ENCODE measurements at regions not wholly inside any gene's neighbourhood (a gene's known extent, or its start where the extent isn't known, plus 50 kb on each side); places are given as distances from the start of the nearest gene placed in this dataset.

- H3K27me3 ChIP-seq (replicated peaks) = no peaks in the 10 kb centered on the region
- in situ Hi-C loops (cut with HindIII; ENCODE audit: low pct_ligation_motif_present, low sequenced_read_pairs) = no loop called here
- no peak overlapping the region for H3K27ac ChIP-seq
- no peaks in the 10 kb centered on the region for H3K36me3 ChIP-seq (replicated peaks)
- DNase-seq = no peak
- H3K4me3 ChIP-seq (ENCODE audit: low read depth, low read length) = no peak overlapping the region
- no peak for TF ChIP-seq CTCF (IDR thresholded peaks at IDR 0.05; ENCODE audit: low read depth, low read length, missing control alignments)
These were observed 469.0 kb downstream of the GALC start for GRCh38 chr14:87524011-87524410.

GRCh38 chr14:87522575-87522974 is 470.4 kb downstream of the GALC start:
- Histone ChIP-seq H3K27me3 (replicated peaks) (no peaks in the 10 kb centered on the region), H3K27ac (no peak overlapping the region), H3K36me3 (replicated peaks) (no peaks in the 10 kb centered on the region), H3K4me3 (ENCODE audit: low read depth, low read length) (no peak overlapping the region)
- no peak for DNase-seq
- in situ Hi-C loops (cut with HindIII; ENCODE audit: low pct_ligation_motif_present, low sequenced_read_pairs) = no loop called here
- no peak for TF ChIP-seq CTCF (IDR thresholded peaks at IDR 0.05; ENCODE audit: low read depth, low read length, missing control alignments)

DNA sequence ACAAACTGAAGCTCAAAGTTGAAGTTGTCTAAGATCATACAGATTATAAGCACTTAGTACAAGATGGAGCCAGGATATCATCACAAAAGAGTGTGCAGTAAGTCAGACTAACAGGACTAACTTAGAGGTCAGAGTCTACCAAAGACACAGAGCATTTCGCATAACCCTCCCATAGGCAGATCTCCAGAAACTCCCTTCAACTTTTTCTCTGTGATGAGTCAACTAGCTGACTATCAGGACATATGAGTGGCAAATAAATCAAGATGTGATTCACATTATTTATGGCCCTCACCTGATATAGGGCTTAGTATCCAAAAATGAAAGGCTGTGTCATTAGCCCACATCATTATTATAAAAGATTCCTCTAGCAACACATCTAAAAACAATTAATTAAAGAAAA is 484.6 kb downstream of the GALC start:
- H3K27me3 ChIP-seq (replicated peaks) = no peaks in the 10 kb centered on the region
- in situ Hi-C loops (cut with HindIII; ENCODE audit: low pct_ligation_motif_present, low sequenced_read_pairs) = no loop called here
- H3K27ac ChIP-seq = no peak overlapping the region
- H3K4me3 ChIP-seq (ENCODE audit: low read depth, low read length) = no peak overlapping the region
- H3K36me3 ChIP-seq (replicated peaks) = no peaks in the 10 kb centered on the region
- no peak for DNase-seq
- TF ChIP-seq CTCF (IDR thresholded peaks at IDR 0.05; ENCODE audit: low read depth, low read length, missing control alignments) = no peak

DNA sequence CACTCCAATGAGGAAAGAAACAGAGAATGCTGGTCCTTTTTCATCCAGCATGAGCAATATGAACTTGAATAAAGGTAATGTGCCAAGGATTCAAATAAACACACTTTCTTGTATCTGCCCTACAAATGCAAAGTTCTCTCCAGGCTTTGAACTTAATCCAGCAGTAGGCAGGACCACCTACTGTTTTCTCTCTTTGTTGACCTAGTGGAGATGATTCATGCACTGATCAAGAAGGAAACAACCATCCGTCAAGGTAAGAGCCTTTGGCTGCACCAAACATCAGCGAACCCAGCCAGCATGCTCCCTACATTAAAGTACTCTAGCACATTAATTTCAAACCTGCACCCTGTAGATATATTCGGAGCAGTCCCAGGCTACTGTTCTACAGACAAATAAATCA is 489.3 kb downstream of the GALC start:
- Histone ChIP-seq H3K27me3 (replicated peaks) (no peaks in the 10 kb centered on the region), H3K27ac (no peak overlapping the region), H3K4me3 (ENCODE audit: low read depth, low read length) (no peak overlapping the region), H3K36me3 (replicated peaks) (no peaks in the 10 kb centered on the region)
- no peak for DNase-seq
- TF ChIP-seq CTCF (IDR thresholded peaks at IDR 0.05; ENCODE audit: low read depth, low read length, missing control alignments) = no peak
- in situ Hi-C loops (cut with HindIII; ENCODE audit: low pct_ligation_motif_present, low sequenced_read_pairs) = no loop called here

GRCh38 chr14:87497301-87497700 is 495.7 kb downstream of the GALC start:
- DNase-seq = no peak
- in situ Hi-C loops (cut with HindIII; ENCODE audit: low pct_ligation_motif_present, low sequenced_read_pairs) = no loop called here
- Histone ChIP-seq H3K4me3 (ENCODE audit: low read depth, low read length) (no peak overlapping the region), H3K27ac (no peak overlapping the region), H3K36me3 (replicated peaks) (no peaks in the 10 kb centered on the region), H3K27me3 (replicated peaks) (no peaks in the 10 kb centered on the region)
- no peak for TF ChIP-seq CTCF (IDR thresholded peaks at IDR 0.05; ENCODE audit: low read depth, low read length, missing control alignments)

DNA sequence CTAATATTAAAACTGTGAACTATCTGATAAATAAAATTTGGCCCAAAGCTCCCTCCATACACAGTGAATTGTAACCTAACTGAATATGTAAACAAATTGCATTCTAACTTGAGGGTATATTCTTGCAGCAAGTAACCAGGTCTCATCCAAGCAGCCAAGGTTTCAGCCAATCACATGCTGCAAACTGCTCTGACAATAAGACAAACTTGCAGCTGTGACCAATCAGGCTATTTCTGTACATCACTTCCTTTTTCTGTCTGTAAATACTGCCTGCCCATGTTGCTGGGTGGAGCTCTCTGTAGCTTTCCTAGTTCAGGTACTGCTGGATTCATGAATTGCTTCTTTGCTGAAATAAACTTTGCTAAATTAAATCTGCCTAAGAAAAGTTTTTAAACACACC is 499.0 kb downstream of the GALC start:
- no peak overlapping the region for H3K27ac ChIP-seq
- no peak for DNase-seq
- H3K4me3 ChIP-seq (ENCODE audit: low read depth, low read length) = no peak overlapping the region
- no peaks in the 10 kb centered on the region for H3K36me3 ChIP-seq (replicated peaks)
- no peak for TF ChIP-seq CTCF (IDR thresholded peaks at IDR 0.05; ENCODE audit: low read depth, low read length, missing control alignments)
- H3K27me3 ChIP-seq (replicated peaks) = no peaks in the 10 kb centered on the region
- in situ Hi-C loops (cut with HindIII; ENCODE audit: low pct_ligation_motif_present, low sequenced_read_pairs) = no loop called here
